Stimulated activated CD8-positive, alpha-beta memory T cell treated with anti-CD3 and anti-CD28 coated beads, Interleukin-15, amount 100 ng/mL, for 1 hour (primary cell): ENCODE measurements at regions not wholly inside any gene's neighbourhood (a gene's known extent, or its start where the extent isn't known, plus 50 kb on each side); places are given as distances from the start of the nearest gene placed in this dataset.
"Not testable (repeated sequence)": the region's sequence is repeated elsewhere in the genome, so short reads cannot be mapped to it uniquely, and the experiment has no call there.

ENCODE experiments used
- DNase-seq: peaks from one replicate; pipeline ENCODE4 v3.0.0-alpha.2; 2020; ENCODE audit warnings: low read depth

DNA sequence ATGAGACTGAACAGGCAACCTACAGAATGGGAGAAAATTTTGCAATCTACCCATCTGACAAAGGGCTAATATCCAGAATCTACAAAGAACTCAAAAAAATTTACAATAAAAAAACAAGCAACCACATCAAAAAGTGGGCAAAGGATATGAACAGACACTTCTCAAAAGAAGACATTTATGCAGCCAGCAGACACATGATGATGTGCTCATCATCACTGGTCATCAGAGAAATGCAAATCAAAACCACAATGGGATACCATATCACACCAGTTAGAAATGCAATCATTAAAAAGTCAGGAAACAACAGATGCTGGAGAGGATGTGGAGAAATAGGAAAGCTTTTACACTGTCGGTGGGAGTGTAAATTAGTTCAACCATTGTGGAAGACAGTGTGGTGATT is 51.7 kb upstream of the PAXBP1 start:
- DNase-seq, result not testable (repeated sequence)

DNA sequence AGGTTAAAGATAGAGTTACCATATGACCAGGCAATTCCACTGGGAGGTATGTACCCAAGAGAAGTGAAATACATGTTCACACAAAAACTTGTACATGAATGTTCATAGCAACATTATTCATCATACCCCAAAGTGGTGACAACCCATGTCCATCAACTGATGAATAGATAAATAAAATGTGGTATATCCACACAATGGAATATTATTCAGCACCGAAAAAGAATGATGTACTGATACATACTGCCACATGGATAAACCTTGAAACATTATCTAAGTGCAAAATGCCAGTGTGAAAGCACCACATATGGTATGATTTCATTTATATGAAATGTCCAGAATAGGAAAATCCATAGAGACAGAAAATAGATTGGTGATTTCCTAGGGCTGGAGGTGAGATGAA is 53.4 kb upstream of the PAXBP1 start:
- no peak for DNase-seq

- no peak for DNase-seq
Observed at GRCh38 chr21:32826329-32827167, 55.0 kb upstream of the PAXBP1 start.

DNA sequence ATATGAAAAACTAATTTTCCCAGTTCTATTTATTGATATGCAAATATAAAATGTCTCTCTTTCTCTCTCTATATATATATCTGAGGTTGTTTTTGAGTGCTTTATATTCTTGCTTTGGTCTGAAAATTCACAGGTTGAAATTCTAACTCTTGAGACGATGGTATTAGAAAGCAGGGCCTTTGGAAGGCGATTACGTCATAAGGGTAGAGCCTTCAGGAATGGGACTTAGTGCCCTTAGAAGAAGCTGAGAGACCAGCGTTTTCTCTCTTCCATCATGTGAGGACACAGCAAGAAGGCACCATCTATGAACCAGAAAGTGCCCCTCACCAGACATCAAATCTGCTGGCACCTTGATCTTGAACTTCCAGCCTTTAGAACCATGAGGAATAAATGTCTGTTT is 57.4 kb upstream of the PAXBP1 start:
- DNase-seq, result no peak

DNA sequence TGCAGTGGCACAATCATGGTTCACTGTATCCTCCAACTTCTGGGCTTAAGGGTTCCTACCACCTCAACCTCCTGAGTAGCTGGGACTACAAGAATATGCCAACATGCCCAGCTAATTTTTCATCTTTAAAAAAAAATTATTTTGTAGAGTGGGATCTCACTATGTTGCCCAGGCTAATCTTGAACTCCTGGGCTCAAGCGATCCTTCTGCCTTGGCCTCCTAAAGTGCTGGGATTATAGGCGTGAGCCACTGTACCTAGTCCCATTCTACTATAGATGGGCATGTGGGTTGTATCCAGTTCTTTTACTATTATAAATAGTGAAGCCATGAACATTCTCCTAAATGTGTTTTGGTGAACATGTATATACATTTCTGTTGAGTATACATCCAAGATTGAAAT is 57.9 kb upstream of the PAXBP1 start:
- no peak for DNase-seq

GRCh38 chr21:32831779-32832178 is 60.2 kb upstream of the PAXBP1 start:
- DNase-seq, result not testable (repeated sequence)

GRCh38 chr21:32834211-32834915 is 62.8 kb upstream of the PAXBP1 start:
- DNase-seq, result no peak

GRCh38 chr21:32834916-32835235 is 63.3 kb upstream of the PAXBP1 start:
- DNase-seq, result no peak

DNA sequence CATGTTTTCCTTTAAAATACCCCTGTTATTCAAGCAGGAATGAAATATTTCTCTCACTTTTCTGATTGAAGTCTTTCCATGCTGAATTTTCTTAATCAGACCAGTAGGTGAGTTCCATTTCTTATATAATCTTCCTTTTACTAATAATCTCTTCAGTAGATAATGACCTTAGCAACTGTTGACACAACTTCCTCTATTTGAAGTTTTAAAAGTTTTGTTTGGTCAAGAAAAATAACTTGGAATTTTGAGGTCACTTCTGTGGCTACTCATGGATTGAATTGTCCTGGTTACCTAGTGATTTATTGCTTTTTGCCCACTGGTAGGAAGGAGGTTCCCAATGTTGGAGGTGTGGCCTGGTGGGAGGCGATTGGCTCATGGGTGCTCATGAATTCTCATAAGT is 70.6 kb upstream of the PAXBP1 start:
- DNase-seq, result no peak

GRCh38 chr21:32843561-32843960 is 72.0 kb upstream of the PAXBP1 start:
- no peak for DNase-seq

- DNase-seq, result no peak
Observed at GRCh38 chr21:32844076-32844475, 72.5 kb upstream of the PAXBP1 start.

DNA sequence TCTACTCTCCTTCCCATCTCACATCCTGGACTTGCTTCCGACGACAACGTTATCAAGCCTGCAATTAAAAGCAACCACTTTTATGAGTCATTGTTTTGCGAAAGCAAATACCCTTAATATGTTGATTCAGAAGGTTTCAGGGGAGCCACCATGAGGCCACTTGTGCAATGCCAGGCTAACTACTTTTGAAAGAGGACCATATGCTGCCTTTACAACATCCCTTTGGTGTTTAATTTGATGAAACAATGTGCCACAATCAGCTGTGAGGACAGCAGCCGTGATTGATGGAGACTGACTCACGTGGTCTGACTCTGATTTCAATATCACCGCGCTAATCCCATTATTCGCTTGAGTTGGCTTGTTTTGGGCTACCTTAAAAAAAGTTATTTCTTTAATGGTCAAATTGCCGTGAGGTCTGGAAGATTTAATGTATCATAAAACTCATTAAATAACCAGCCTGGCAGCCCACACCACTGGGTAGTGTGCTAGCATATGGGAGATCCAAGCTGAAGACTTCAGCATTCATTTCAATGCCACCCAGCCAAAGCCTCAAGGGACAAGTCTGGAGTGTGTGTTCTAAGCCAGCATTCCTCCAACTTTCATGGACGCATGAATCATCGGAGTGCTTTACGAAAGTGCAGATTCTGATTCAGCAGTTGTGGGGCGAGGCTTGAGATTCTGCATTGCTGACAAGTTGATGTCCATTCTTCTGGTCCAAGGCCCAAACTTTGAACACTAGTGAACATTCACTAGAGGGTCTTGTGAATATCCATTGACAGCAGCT is 73.3 kb upstream of the PAXBP1 start:
- DNase-seq, result no peak

DNA sequence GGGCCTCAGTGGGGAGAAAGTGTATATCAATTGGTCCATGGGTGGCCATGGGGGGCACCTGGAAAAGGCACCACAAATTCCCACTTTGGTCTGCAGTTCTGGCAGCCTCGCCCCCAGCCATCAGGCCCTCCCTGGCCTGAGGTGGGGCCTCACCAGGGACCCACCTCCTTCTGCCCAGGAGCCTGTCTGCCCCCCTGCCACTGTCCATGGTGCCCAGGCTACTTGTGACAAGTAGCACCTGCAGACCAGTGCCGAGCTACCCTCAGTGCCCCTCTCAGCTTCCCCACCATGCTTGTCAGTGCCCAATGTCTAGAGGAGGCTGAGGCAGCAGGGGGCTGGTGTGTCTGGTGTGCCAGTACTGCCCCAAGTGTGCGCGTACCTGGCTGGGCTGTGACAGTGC is 87.1 kb upstream of the PAXBP1 start:
- no peak for DNase-seq

GRCh38 chr21:32860399-32860798 is 88.8 kb upstream of the PAXBP1 start:
- no peak for DNase-seq

- no peak for DNase-seq
Observed at GRCh38 chr21:32861866-32862265, 90.3 kb upstream of the PAXBP1 start.

DNA sequence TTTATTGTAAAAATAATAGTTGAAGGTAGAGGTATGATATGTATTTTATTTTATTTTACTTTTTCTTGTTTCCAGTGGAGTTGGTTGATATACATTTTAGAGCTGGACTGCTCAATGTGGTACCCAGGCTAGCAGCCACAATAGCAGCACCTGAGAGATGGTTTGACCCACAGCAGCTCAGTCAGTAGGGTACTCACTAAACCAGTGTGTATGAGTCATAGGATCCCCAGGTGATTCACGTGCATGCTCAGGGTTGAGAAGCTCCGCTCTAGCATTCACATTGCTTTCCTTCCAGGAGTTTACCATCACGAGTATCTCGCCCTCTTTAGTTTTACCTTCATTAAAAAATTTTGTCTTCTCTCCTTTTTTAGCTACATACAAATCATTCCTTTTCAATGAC is 96.0 kb upstream of the PAXBP1 start:
- no peak for DNase-seq

DNA sequence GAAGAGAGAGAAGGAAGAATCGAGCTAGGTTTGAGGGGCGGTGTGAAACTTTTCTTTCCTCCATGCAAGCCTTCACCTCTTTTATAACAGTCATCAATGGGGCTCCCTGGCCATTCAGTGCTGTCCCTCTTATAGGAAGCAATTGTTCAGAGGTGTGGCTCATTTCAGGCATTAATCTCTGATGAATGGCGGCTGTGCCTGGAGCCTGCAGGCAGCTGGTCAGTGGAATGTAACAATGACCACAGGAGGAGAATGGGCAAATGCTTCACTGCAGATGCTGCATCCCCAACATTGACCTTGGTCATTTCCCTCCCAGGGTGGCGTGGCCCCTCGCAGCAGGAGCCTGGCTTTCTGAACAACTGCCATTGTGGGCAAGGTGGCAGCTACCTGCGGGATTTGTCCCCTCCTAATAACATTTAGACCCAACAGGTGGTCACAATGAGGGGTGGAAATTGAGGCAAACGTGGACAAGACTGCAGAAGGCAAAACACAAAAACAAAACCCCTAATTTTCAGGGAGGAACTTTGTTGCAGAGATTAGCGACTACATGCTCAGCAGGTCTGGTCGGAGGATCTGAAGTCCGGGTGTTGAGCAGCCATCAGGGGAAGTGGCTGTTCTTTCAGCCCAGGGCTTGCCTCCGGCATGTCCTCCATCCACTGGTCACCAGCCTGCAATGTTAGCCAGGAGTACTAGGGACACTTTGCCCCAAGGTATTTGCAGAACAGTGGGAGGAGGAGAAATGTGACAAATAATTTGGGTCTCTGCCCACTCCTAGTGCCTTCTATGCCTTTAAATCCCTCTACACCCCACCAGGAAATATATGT is 97.3 kb upstream of the PAXBP1 start:
- no peak for DNase-seq

DNA sequence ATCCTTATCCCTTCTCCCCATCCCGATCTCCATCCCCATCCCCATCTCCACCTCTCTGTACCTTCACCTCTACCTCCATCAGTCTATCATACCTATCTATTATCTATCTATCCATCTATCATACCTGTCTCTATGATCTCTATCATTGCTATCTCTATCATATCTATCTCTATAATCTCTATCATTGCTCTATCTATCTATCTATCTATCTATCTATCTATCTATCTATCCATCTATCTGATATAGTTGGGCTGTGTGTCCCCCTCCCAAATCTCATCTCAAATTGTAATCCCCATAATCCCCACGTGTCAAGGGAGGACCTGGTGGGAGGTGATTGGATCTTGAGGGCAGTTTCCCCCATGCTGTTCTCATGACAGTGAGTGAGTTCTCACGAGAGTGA is 97.9 kb upstream of the PAXBP1 start:
- DNase-seq, result no peak

DNA sequence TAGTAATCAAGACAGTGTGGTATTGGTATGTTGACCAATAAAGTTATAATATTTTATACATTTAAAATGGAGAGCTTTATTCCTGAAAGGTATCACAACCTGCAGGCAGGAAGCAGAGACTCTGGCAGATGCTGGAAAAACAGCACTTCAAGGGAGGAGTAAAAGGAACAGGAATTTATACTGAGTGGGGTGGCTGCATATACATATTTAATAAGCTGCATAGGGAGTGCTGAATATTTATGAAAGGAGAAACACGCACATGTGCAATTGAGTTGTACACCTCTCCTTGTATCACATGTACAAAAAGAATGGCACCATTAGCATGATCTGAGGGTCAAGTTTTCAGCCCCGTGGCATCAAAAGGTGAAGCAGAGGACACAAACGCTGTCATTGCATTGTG is 104.9 kb upstream of the PAXBP1 start:
- DNase-seq, result no peak

DNA sequence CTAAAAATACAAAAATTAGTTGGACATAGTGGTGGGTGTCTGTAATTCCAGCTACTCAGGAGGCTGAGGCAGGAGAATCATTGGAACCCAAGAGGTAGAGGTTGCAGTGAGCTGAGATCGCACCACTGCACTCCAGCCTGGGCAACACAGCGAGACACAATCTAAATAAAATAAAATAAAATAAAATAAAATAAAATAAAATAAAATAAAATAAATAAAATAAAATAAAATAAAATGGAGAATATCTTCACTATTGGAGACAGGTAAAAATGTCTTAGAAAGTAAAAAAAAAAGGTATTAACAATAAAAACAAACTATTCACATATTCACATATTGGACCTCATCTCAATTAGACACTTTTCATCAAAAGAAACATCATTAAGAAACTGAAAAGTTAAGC is 106.3 kb upstream of the PAXBP1 start:
- not testable (repeated sequence) for DNase-seq

DNA sequence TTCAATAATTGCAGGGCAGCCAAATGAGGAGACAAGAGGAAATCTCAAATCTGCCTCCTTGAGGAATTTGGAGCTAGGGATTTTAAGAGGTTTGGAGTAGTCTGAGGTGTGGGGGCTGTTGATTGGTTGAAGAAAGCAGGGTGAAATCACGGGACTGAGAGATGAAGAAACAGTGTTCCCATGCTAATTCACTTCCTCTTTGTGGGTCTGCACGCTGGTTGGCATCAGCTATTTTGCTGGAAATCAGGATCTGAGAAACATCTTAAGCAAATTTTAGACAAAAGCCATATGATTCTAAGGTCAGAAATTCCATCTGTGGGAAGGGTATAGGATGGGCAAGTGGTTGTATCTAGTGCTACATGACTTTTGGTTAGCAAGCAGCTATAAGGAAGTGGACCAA is 107.1 kb upstream of the PAXBP1 start:
- DNase-seq, result no peak

DNA sequence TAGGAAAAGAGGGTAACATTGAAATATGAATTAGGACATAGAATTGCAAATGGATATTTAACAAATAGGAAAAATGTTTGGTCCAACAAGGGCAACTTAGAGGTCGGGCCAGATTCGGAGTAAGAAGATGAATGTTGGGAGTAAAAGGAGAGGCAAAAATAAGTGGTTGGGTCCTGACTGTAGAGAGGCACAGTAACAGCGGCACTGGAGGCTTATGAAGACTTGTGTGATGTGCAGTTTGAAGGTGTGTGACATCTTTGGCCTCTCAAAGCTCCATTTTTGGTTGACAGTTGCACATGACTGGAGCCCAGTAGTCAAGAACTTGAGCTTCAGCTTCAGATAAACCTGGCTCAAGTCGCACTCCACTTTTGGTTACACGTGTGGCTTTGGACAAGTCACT is 109.9 kb upstream of the PAXBP1 start:
- no peak for DNase-seq
